Ovary (tissue), 7 donors: ENCODE measurements at regions not wholly inside any gene's neighbourhood (a gene's known extent, or its start where the extent isn't known, plus 50 kb on each side); places are given as distances from the start of the nearest gene placed in this dataset.

Source experiments
- DNase-seq, 5 donors: peaks; one replicate each; pipeline ENCODE4 v3.0.0-alpha.2; 2019 to 2020
- H3K27ac ChIP-seq, 2 donors: fragments of 200-600 bp; one replicate each; pipeline versions ENCODE4 v1.5.1 to v1.8.0; 2019 to 2022
- H3K27me3 ChIP-seq: fragments of 200-600 bp; one replicate; pipeline ENCODE4 v1.8.0; 2022
- H3K36me3 ChIP-seq: fragments of 200-600 bp; sonication (generic); one replicate; pipeline ENCODE4 v1.5.1; 2019
- H3K4me1 ChIP-seq: one replicate; pipeline ENCODE4 v1.8.1; 2013; ENCODE audit warnings: mild to moderate bottlenecking, moderate library complexity; ENCODE audit not compliant: insufficient read depth
- H3K4me3 ChIP-seq: fragments of 200-600 bp; sonication (generic); one replicate; pipeline ENCODE4 v1.5.1; 2017
- H3K9me3 ChIP-seq, 2 donors: fragments of 200-600 bp in 1 of 2; sonication (generic) in 1 of 2; one replicate each; pipeline versions ENCODE4 v1.5.1 to v1.8.1; 2013 to 2019; ENCODE audit warnings: mild to moderate bottlenecking in 1 of 2, moderate library complexity in 1 of 2
- EP300 ChIP-seq: sonication (generic); formaldehyde crosslinking; IDR thresholded peaks from one replicate; pipeline ENCODE4 v1.6.1; 2017; ENCODE audit warnings: antibody characterized with exemption
- POLR2A ChIP-seq: fragments of 450-650 bp; IDR thresholded peaks from one replicate; pipeline ENCODE4 v1.6.1; 2017; ENCODE audit warnings: antibody characterized with exemption, mild to moderate bottlenecking, moderate library complexity
- WGBS, 3 donors: extraction: QIAGEN DNeasy Blood & Tissue Kit in 1 of 3; methylation state at CpG; one replicate each; pipeline versions ENCODE4 v1.1.5 to v1.1.7; 2013 to 2017; 5-methylcytosine and 5-hydroxymethylcytosine counted together
- intact Hi-C, 4 donors: fragments of 100-400 bp; cut with DNase I; formaldehyde crosslinking; loops; one replicate each; pipeline versions ENCODE4 v1.11.0 to v1.15.1; 2022 to 2023
- TF ChIP-seq, protein P1 (sequence below), 3 donors: fragments of 450-650 bp in 2 of 3; fragments of 200-600 bp in 1 of 3; IDR thresholded peaks; one replicate each; pipeline versions ENCODE4 v1.5.1 to v1.8.0; 2016 to 2022; ENCODE audit warnings: antibody characterized with exemption in 3 of 3, mild to moderate bottlenecking in 1 of 3
- donor health status: DM: no; HTN: no; CAD: no; lungs with moderate emphysema.
- donor health status: DM: no; HTN: no; CAD: no.
- donor health status: Bipolar disorder and iron deficiency.
- donor health status: DM: no; HTN: no; CAD: no.
- donor health status: DM: yes; HTN: yes; CAD: no.

GRCh38 chr2:37569986-37570679 is 101.3 kb downstream of the CDC42EP3 start:
- no peaks in the 10 kb centered on the region for H3K27me3 ChIP-seq
- TF ChIP-seq POLR2A = no peak
- TF ChIP-seq, protein P1, sequence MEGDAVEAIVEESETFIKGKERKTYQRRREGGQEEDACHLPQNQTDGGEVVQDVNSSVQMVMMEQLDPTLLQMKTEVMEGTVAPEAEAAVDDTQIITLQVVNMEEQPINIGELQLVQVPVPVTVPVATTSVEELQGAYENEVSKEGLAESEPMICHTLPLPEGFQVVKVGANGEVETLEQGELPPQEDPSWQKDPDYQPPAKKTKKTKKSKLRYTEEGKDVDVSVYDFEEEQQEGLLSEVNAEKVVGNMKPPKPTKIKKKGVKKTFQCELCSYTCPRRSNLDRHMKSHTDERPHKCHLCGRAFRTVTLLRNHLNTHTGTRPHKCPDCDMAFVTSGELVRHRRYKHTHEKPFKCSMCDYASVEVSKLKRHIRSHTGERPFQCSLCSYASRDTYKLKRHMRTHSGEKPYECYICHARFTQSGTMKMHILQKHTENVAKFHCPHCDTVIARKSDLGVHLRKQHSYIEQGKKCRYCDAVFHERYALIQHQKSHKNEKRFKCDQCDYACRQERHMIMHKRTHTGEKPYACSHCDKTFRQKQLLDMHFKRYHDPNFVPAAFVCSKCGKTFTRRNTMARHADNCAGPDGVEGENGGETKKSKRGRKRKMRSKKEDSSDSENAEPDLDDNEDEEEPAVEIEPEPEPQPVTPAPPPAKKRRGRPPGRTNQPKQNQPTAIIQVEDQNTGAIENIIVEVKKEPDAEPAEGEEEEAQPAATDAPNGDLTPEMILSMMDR (IDR thresholded peaks at IDR 0.05) = no peak
- no peak for TF ChIP-seq EP300
- H3K4me1 ChIP-seq = no peaks in the 10 kb centered on the region
- 20 to 37% (median 36%) methylated on average over 3 of the region's 3 CpGs for WGBS, 3 donors
- no peak overlapping the region for H3K27ac ChIP-seq
- no peaks in the 10 kb centered on the region for H3K36me3 ChIP-seq
- DNase-seq = no peak
- no peaks in the 10 kb centered on the region for H3K9me3 ChIP-seq
- no peak overlapping the region for H3K4me3 ChIP-seq
- intact Hi-C loops = no loop called here

- Histone ChIP-seq H3K4me1 (no peaks in the 10 kb centered on the region), H3K27ac (no peak overlapping the region)
- TF ChIP-seq POLR2A (no peak), EP300 (no peak)
- TF ChIP-seq, protein P1 (IDR thresholded peaks at IDR 0.05) = no peak
These were observed 100.5 kb downstream of the CDC42EP3 start for GRCh38 chr2:37570773-37571586.

GRCh38 chr2:37571587-37572136 is 99.8 kb downstream of the CDC42EP3 start:
- H3K27me3 ChIP-seq = no peaks in the 10 kb centered on the region
- H3K27ac ChIP-seq = no peak overlapping the region
- DNase-seq = no peak
- WGBS, 3 donors = 91 to 94% (median 93%) methylated on average over 7 of the region's 7 CpGs
- intact Hi-C loops = no loop called here
- H3K4me1 ChIP-seq = no peaks in the 10 kb centered on the region
- no peaks in the 10 kb centered on the region for H3K36me3 ChIP-seq
- no peaks in the 10 kb centered on the region for H3K9me3 ChIP-seq
- H3K4me3 ChIP-seq = no peak overlapping the region
- TF ChIP-seq EP300 = no peak
- TF ChIP-seq, protein P1 (IDR thresholded peaks at IDR 0.05) = no peak
- TF ChIP-seq POLR2A = no peak

More at GRCh38 chr2:37570773-37571586, 100.5 kb downstream of the CDC42EP3 start:
- no peak overlapping the region for H3K4me3 ChIP-seq
- H3K9me3 ChIP-seq = no peaks in the 10 kb centered on the region
- 66 to 72% (median 71%) methylated on average over 6 of the region's 6 CpGs for WGBS, 3 donors
- no peak for DNase-seq
- intact Hi-C loops = no loop called here
- H3K36me3 ChIP-seq = no peaks in the 10 kb centered on the region
- no peaks in the 10 kb centered on the region for H3K27me3 ChIP-seq

DNA sequence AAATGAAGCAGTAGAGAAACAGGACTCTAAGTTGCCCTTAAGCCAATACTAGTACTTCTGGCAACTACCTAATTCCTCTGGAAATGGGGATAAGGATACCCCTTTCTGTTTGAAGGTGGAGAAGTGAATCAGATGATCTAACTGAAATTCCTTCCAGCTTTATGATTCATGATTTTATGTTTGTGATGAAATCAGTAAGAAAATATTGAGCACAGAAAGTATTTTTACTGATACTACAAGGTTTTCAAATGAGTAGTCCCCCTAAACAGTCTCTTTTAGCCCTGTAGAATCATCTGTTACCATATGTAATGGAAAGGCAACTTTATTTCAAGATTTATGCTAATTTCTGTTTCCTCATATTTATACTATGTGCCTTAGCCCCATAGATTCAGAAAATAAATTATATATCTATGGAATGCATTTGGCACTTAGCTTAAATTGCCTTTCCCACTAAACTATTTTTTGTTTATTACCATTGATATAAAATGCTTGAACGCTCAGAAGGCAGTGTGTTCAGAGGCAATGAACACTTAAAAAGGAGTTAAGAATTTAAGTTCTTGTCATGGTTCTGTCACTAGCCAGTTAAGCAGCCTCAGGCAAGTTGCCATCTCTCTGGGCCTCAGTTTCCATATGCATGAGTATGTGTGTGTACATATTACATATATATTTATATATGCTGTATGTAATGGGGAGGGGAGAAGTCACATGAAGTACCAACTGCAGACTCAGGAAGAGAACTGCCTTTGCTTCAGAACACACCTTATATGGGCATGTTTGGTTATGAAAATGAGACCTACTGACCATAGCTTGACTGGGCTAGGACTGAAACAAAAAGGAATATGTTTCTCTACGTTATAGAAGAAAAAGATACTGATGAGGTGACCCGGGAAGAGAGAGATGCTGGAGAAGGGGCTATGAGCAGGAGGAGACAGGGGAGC is 97.7 kb downstream of the CDC42EP3 start:
- H3K4me3 ChIP-seq = no peak overlapping the region
- no peaks in the 10 kb centered on the region for H3K36me3 ChIP-seq
- intact Hi-C loops = no loop called here
- TF ChIP-seq POLR2A = no peak
- no peak for TF ChIP-seq EP300
- H3K9me3 ChIP-seq = no peaks in the 10 kb centered on the region
- H3K4me1 ChIP-seq = no peaks in the 10 kb centered on the region
- no peaks in the 10 kb centered on the region for H3K27me3 ChIP-seq
- 37 to 44% (median 40%) methylated on average over 3 of the region's 3 CpGs for WGBS, 3 donors
- no peak for DNase-seq
- H3K27ac ChIP-seq = no peak overlapping the region
